Epithelial cell of esophagus (primary cell): ENCODE measurements at regions not wholly inside any gene's neighbourhood (a gene's known extent, or its start where the extent isn't known, plus 50 kb on each side); places are given as distances from the start of the nearest gene placed in this dataset.
"Not testable (repeated sequence)": the region's sequence is repeated elsewhere in the genome, so short reads cannot be mapped to it uniquely, and the experiment has no call there.

Experiments
- DNase-seq: peaks from one replicate; pipeline ENCODE4 v3.0.0; 2010; ENCODE audit warnings: low read depth
- H3K4me3 ChIP-seq: 2 replicates; pipeline ENCODE4 v1.5.1; 2011; ENCODE audit warnings: mild to moderate bottlenecking, low read length, control low read depth
- CTCF ChIP-seq: IDR thresholded peaks from 2 replicates; pipeline ENCODE4 v1.5.1; 2011; ENCODE audit warnings: low read depth, mild to moderate bottlenecking, low read length, control low read depth, inconsistent platforms; ENCODE audit not compliant: insufficient read depth; ENCODE audit errors: missing control alignments

GRCh38 chr1:102110586-102110985, 113.9 kb upstream of the OLFM3 start:
- TF ChIP-seq CTCF, result no peak
- no peak for DNase-seq
- no peak overlapping the region for H3K4me3 ChIP-seq

GRCh38 chr1:102109493-102109892, 112.8 kb upstream of the OLFM3 start:
- not testable (repeated sequence) for H3K4me3 ChIP-seq, DNase-seq

- no peak for DNase-seq
- no peak for TF ChIP-seq CTCF
- no peak overlapping the region for H3K4me3 ChIP-seq
These were observed 110.7 kb upstream of the OLFM3 start for GRCh38 chr1:102107441-102107840.

- TF ChIP-seq CTCF, result no peak
- DNase-seq, result no peak
- H3K4me3 ChIP-seq, result no peak overlapping the region
These were observed 109.3 kb upstream of the OLFM3 start for GRCh38 chr1:102105931-102106550.

- TF ChIP-seq CTCF, result no peak
- no peak overlapping the region for H3K4me3 ChIP-seq
- no peak for DNase-seq
These were observed 106.9 kb upstream of the OLFM3 start for GRCh38 chr1:102103646-102104045.

GRCh38 chr1:102102276-102102780, 105.6 kb upstream of the OLFM3 start:
- TF ChIP-seq CTCF, result no peak
- DNase-seq, result no peak
- H3K4me3 ChIP-seq, result no peak overlapping the region

- TF ChIP-seq CTCF, result no peak
These were observed 103.9 kb upstream of the OLFM3 start for GRCh38 chr1:102100666-102101065.

GRCh38 chr1:102099916-102100315, 103.2 kb upstream of the OLFM3 start:
- DNase-seq, result no peak
- no peak overlapping the region for H3K4me3 ChIP-seq
- TF ChIP-seq CTCF, result no peak

More at GRCh38 chr1:102100666-102101065, 103.9 kb upstream of the OLFM3 start:
- no peak overlapping the region for H3K4me3 ChIP-seq
- DNase-seq, result no peak
